Fibroblast of villous mesenchyme (primary cell): ENCODE measurements at regions not wholly inside any gene's neighbourhood (a gene's known extent, or its start where the extent isn't known, plus 50 kb on each side); places are given as distances from the start of the nearest gene placed in this dataset.

Source experiments
- DNase-seq: peaks from one replicate; pipeline ENCODE4 v3.0.0-alpha.2; 2010; ENCODE audit warnings: low read depth
- H3K4me3 ChIP-seq: 2 replicates; pipeline ENCODE4 v1.5.1; 2011; ENCODE audit warnings: low read depth, mild to moderate bottlenecking, low read length
- CTCF ChIP-seq: IDR thresholded peaks from 2 replicates; pipeline ENCODE4 v1.5.1; 2012; ENCODE audit warnings: low read depth, mild to moderate bottlenecking, low read length; ENCODE audit not compliant: insufficient read depth

- no peak overlapping the region for H3K4me3 ChIP-seq
- no peak for TF ChIP-seq CTCF
- no peak for DNase-seq
Measured at GRCh38 chr1:18580047-18580446, 50.6 kb upstream of the PAX7 start.

- no peak for DNase-seq
- TF ChIP-seq CTCF, result no peak
- no peak overlapping the region for H3K4me3 ChIP-seq
Measured at GRCh38 chr1:18580691-18581419, 49.8 kb upstream of the PAX7 start.
